ENCODE measurements at regions not wholly inside any gene's neighbourhood (a gene's known extent, or its start where the extent isn't known, plus 50 kb on each side); places are given as distances from the start of the nearest gene placed in this dataset.

GRCh38 chr2:66191311-66191710, 243.6 kb upstream of the MEIS1 start:
- TF ChIP-seq CTCF (IDR thresholded peaks at IDR 0.05; ENCODE audit: poor library complexity) (no peak), EZH2 (IDR thresholded peaks at IDR 0.05; ENCODE audit: borderline replicate concordance) (no peak)
